Esophagus squamous epithelium (tissue), 4 donors: ENCODE measurements at regions not wholly inside any gene's neighbourhood (a gene's known extent, or its start where the extent isn't known, plus 50 kb on each side); places are given as distances from the start of the nearest gene placed in this dataset.

Source experiments
- POLR2A ChIP-seq, 4 donors: fragments of 450-650 bp; IDR thresholded peaks; one replicate each; pipeline ENCODE4 v1.6.1; 2017; ENCODE audit warnings: antibody characterized with exemption in 4 of 4, mild to moderate bottlenecking in 4 of 4, moderate library complexity in 3 of 4
- TF ChIP-seq, protein P1 (sequence below), 6 experiments: fragments of 450-650 bp in 4 of 6; fragments of 200-600 bp in 2 of 6; sonication (generic) in 2 of 6; IDR thresholded peaks; one replicate each; pipeline ENCODE4 v1.5.1; 2016 to 2019; ENCODE audit warnings: antibody characterized with exemption in 6 of 6, mild to moderate bottlenecking in 4 of 6, moderate library complexity in 4 of 6

DNA sequence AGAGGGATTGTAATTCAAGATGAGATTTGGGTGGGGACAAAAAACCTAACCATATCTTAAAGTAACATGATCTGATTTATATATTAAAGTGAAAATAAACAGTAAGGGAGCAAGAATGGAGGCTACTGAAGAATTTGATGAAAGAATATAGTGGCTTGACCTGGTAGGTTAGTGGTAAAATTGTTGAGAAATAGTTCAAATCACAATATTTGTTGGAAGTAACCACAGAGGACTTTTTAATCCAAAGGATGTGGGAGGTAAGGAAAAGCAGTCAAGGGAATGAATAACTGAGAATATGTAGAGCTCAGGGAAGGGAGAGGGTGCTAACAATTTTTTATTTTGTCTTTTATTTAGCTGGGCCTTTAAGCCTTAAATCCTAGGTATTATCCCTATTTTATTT lies 139.8 kb upstream of the HS3ST1 start:
- TF ChIP-seq, protein P1, sequence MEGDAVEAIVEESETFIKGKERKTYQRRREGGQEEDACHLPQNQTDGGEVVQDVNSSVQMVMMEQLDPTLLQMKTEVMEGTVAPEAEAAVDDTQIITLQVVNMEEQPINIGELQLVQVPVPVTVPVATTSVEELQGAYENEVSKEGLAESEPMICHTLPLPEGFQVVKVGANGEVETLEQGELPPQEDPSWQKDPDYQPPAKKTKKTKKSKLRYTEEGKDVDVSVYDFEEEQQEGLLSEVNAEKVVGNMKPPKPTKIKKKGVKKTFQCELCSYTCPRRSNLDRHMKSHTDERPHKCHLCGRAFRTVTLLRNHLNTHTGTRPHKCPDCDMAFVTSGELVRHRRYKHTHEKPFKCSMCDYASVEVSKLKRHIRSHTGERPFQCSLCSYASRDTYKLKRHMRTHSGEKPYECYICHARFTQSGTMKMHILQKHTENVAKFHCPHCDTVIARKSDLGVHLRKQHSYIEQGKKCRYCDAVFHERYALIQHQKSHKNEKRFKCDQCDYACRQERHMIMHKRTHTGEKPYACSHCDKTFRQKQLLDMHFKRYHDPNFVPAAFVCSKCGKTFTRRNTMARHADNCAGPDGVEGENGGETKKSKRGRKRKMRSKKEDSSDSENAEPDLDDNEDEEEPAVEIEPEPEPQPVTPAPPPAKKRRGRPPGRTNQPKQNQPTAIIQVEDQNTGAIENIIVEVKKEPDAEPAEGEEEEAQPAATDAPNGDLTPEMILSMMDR (IDR thresholded peaks at IDR 0.05) = no peak
- TF ChIP-seq POLR2A (IDR thresholded peaks at IDR 0.05) = no peak
